Activated CD4-positive, alpha-beta T cell treated with anti-CD3 and anti-CD28 coated beads, Interleukin-2, amount 50 U/mL, for 48 hours (primary cell): ENCODE measurements at regions not wholly inside any gene's neighbourhood (a gene's known extent, or its start where the extent isn't known, plus 50 kb on each side); places are given as distances from the start of the nearest gene placed in this dataset.

Experiments
- DNase-seq, 2 experiments: peaks; one replicate each; pipeline ENCODE4 v3.0.0-alpha.2; 2020

- DNase-seq = no peak
Observed at GRCh38 chr2:15766911-15767597, 173.3 kb upstream of the MYCN start.

- no peak for DNase-seq
Observed at GRCh38 chr2:15767679-15768078, 172.7 kb upstream of the MYCN start.

- DNase-seq = no peak
Observed at GRCh38 chr2:15768142-15768541, 172.2 kb upstream of the MYCN start.

- no peak for DNase-seq
Observed at GRCh38 chr2:15768615-15769014, 171.7 kb upstream of the MYCN start.

- no peak for DNase-seq
Observed at GRCh38 chr2:15769235-15769634, 171.1 kb upstream of the MYCN start.

- DNase-seq = no peak
Observed at GRCh38 chr2:15769676-15770547, 170.4 kb upstream of the MYCN start.

GRCh38 chr2:15770606-15771005, 169.7 kb upstream of the MYCN start:
- DNase-seq = no peak

- DNase-seq = no peak
Observed at GRCh38 chr2:15771124-15771523, 169.2 kb upstream of the MYCN start.

- no peak for DNase-seq
Observed at GRCh38 chr2:15772086-15772595, 168.2 kb upstream of the MYCN start.

GRCh38 chr2:15772681-15773080, 167.7 kb upstream of the MYCN start:
- no peak for DNase-seq

- no peak for DNase-seq
Observed at GRCh38 chr2:15773204-15773603, 167.1 kb upstream of the MYCN start.

GRCh38 chr2:15773846-15774245, 166.5 kb upstream of the MYCN start:
- no peak for DNase-seq

- no peak for DNase-seq
Observed at GRCh38 chr2:15775753-15776628, 164.4 kb upstream of the MYCN start.

- no peak for DNase-seq
Observed at GRCh38 chr2:15776629-15776919, 163.8 kb upstream of the MYCN start.

- no peak for DNase-seq
Observed at GRCh38 chr2:15776992-15777702, 163.2 kb upstream of the MYCN start.

GRCh38 chr2:15777795-15778371, 162.5 kb upstream of the MYCN start:
- DNase-seq = no peak

GRCh38 chr2:15778529-15779219, 161.7 kb upstream of the MYCN start:
- no peak for DNase-seq

GRCh38 chr2:15779381-15780041, 160.8 kb upstream of the MYCN start:
- no peak for DNase-seq

GRCh38 chr2:15780234-15780633, 160.1 kb upstream of the MYCN start:
- DNase-seq = no peak

- no peak for DNase-seq
Observed at GRCh38 chr2:15780912-15781574, 159.3 kb upstream of the MYCN start.
